CD4-positive, alpha-beta T cell treated with Interleukin-1 beta for 1 hour (primary cell): ENCODE measurements at regions not wholly inside any gene's neighbourhood (a gene's known extent, or its start where the extent isn't known, plus 50 kb on each side); places are given as distances from the start of the nearest gene placed in this dataset.
"Not testable (repeated sequence)": the region's sequence is repeated elsewhere in the genome, so short reads cannot be mapped to it uniquely, and the experiment has no call there.

Source experiments
- DNase-seq, 2 donors: peaks; one replicate each; pipeline ENCODE4 v3.0.0-alpha.2; 2020 to 2022

DNA sequence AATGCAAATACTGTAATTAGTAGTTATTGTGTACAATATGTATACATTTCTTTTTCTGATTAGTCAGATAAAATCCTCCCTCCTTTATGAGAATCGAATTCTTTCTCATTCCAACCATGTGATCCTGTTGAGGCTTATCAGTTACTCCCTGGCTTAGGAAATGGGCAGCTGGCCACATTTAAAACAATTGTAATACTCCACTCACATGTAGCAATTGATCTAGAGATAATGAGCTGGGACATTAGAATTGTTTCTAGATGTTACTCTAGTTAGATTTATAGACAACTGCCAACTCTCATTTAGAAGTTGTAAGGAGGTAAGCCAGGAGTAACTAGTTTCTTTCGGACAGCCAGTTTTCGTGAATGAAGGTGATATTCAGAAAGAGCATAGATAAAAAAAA, 859.3 kb upstream of the AADAT start:
- DNase-seq = no peak

GRCh38 chr4:170940043-170940724, 850.4 kb upstream of the AADAT start:
- DNase-seq = no peak

DNA sequence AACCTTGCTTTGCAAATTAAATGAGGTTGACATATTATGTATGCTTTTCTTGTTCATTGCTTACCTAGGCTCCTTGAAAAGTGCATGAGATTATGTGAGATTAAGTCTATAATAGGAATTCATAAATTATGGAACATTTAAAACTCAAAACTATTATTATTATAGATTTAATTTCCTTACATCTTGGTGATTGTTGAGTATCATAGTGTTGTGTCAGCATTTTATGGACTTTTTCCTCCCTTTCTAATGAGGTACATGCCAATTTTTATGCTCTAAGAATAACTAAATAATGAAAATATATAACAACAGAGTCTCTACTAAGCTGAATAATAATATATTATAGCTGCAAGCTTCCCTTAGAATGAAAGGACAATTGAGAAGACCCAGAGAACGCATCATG, 848.8 kb upstream of the AADAT start:
- no peak for DNase-seq

DNA sequence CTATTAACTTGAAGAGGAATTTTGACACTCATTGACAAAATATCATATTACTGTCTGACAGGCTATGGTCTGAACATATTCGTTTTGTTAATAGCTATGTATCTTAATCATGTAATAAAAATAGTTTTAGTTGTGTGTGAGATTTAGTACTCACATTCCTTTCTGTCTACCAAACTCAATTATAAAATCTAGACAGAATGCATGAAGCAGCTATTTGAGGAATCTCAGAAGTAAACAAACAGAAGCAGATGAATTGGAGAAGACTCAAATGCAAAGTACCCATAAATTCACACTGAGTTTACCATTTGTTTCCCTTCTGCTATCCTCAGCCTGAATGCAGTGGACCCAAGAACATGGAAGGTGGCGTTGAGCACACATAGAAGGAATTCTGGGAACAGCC, 841.6 kb upstream of the AADAT start:
- DNase-seq = no peak

GRCh38 chr4:170888660-170889059, 798.9 kb upstream of the AADAT start:
- DNase-seq = no peak

DNA sequence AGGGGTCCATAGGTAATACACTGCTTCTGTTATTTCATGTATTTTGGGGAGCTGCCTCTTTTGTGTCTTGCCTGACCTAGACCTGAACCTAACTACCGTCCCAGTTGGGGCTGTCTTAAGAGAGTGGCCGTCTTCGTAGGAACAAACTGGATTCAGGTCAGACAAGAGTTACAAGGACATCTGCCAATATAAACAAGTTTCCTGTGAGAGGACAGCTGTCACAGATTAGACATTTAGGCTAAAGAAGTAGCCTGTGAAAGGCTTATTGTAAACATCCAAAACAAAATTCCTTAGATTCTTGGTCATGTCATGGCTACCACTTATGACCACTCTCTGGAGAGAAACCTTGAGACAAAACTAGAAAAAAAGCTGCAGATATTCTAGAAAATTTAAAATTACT, 797.6 kb upstream of the AADAT start:
- DNase-seq = no peak

DNA sequence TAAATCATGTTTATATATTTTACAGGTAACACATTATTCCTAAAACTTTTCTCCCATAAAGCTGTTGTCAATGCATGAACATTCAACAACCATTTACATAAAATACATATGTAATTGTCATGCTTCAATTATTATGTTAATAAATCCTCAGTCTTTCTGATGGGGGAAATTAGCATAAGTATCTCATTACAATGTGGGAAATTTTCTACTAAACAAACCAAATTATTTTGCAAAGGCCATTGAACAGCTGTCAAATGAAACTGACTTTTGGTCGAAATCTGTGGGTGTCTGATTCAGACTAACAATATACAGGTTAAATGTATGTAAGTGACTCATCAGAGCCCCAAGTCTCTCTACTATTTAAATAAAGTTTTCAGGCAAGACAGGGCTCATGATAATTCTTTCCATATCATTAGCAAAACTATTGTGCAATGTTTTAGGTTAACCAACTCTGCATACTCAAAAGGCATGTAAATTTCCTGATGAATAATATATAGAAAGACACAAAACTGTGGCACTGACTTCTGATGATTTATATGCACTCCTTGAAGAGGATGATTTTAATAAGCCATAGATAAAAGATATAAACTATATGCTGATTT, 795.3 kb upstream of the AADAT start:
- DNase-seq = no peak

- not testable (repeated sequence) for DNase-seq
Measured at GRCh38 chr4:170881646-170882045, 791.9 kb upstream of the AADAT start.

- no peak for DNase-seq
Measured at GRCh38 chr4:170875868-170876267, 786.1 kb upstream of the AADAT start.

GRCh38 chr4:170872794-170873193, 783.0 kb upstream of the AADAT start:
- DNase-seq = no peak

DNA sequence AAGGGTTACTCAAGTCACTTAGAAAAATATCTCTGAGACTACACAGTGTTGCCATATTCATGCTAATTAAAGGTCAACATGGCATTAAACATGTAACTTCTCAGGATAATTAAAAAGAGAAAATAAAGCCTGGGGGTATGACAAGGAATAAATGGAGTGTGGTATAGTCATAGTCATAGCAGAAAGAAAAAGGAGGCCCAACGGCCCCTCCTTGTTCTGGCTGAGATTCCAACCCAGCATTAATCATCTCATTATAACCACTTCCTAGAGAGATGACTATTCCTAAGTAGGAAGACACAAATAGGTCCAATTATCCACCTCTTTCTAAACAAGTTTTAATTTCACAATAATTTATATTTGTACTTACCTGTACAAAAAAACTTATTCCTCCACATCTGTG, 778.4 kb upstream of the AADAT start:
- no peak for DNase-seq

DNA sequence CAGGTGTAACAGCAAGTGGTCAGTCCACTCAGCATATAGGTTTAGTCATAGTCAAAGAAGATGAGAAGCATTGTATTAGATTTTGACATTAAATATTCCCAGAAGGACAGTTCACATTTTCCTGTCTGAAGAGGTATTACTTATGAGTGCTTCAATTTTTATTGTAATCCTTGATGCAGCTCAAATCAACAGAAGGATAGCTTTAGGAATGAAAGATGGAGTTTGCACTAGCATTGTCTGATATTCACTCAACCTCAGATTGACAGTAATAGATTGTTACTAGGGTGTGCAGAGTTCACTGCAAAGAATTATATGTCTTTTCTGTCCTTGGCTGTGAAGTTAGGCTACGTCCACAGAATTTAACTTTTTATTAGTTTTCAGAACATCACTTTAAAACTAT, 764.3 kb upstream of the AADAT start:
- DNase-seq = no peak

DNA sequence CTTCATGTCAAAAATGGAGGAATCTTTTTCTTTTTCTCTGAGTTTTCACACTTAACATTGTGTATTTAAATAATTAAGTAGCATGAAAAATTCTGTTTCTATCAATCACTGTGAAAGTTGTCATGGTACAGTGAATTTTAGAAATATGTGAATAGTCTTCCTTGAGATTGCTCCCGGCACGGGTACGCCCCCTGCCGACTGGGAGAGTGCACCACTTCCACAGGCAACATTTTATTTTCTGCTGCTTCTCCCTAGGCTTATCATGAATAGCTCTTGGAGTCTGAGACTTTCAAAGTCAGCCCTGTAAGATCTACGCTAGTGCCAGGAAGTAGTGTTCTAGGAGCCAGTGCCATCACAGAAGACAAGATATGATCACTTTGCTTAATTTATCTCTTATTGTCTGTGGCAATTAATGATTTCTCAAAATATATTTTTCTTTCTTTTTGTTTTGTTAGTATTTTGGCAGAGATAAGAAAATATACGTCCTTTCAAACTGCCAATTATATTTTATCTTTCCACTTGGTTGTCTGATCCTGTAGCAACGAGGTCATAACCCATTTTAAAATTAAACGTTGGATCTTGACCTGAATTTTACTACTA, 763.8 kb upstream of the AADAT start:
- DNase-seq = no peak

GRCh38 chr4:170849969-170850368, 760.2 kb upstream of the AADAT start:
- DNase-seq = no peak

DNA sequence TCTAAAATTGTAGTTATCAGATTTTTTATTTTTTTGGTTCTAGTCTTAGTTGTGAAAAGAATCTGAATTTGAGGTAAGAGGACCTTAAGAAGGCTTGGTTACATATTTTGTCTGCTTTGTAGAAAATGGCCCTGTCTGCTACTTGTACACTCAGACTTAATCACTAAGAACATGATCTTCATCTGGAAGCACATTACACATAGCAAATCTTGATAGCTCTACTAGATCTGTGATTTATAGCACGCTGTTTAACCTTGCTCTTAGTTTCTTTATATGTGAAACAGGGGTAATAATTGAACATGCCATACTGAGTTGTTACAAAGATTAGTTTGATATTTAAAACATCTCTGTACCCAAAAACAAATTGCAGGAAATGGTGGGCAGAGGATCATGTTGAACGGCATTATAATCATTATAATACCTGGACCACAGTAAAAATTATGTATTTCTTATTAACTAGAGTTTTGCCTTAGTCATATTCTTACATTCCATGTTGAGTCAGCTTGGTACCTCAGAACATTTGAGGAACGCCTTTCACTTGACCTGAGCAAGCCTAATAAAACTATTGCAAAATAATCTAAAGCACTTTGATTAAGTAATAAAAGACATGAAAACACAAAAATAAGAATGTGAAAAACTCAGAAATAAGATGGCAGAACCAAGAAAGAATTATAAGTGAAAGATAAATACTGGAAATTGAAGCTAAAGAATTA, 738.0 kb upstream of the AADAT start:
- no peak for DNase-seq

DNA sequence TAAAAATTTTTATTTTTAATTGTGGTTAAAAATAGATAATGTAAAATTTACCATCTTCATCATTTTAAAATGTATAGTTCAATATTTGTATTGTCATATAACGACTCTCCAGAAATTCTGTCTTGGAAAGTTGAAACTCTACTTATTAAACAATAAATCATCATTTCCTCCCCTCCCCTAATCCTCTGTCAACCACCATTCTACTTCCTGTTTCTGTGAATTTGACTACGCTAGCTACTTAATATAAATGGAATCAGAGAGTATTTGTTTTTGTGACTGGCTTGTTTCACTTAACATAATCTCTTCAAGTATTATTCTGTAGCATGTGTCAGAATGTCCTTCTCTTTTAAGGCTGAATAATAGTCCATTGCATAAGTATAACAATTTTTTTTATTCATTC, 729.0 kb upstream of the AADAT start:
- DNase-seq = no peak

- DNase-seq = no peak
Measured at GRCh38 chr4:170805352-170805751, 715.6 kb upstream of the AADAT start.

DNA sequence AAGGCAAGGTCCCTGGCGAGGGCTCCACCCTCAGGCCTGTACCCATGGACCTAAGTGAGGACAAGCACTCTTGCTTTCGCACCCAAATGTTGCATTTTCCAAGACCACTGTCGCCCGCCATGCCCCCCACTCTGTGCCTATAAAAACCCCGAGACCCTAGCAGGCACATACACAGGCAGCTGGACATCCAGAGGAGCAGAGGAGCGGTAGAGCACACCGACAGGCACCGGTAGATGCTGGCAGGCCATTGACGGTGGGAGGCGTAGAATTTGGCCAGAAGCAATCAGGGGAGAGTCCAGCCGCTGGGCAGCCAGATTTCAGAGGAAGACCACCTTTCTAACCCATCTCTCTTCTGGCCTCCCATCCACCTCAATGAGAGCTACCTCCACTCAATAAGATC, 715.2 kb upstream of the AADAT start:
- no peak for DNase-seq

GRCh38 chr4:170803492-170803891, 713.7 kb upstream of the AADAT start:
- DNase-seq = no peak

DNA sequence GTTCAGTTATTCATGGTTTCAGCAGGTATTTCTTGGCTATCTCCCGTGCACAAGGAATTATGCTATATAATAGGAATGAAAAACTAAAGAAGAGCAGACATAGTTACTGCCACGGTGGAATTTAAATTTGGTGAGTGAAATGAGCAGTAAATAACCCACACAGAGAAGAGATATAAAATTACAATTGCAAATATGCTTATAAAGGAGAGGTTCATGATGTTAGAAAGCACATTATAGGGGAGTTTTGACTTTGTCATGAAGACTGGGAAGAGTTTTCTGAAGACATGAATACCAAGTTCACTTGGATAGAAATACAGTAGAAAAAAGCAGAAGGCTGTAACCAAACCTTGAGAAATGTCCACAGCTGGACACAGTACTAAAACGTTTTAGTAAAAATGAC, 712.0 kb upstream of the AADAT start:
- no peak for DNase-seq

DNA sequence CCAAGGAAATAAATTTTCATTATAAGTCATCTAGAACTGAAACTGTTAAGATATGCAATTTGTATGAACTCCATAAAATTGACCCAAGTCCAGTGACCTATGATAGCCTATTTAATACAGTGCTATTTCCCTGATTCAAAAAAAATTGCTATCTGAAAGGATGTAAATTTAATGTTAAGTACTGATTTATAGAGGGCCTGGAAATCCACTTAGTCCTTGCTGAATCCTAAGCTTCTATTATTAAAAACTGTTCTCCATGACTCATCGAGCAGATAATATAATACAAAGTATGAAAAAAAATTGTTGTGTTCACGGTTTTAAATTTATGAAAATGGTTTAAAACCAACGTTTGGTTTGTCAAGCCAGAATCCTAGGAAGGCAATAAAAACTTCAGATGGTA, 704.8 kb upstream of the AADAT start:
- no peak for DNase-seq

GRCh38 chr4:170788540-170789051, 698.8 kb upstream of the AADAT start:
- not testable (repeated sequence) for DNase-seq

GRCh38 chr4:170777663-170778062, 687.9 kb upstream of the AADAT start:
- DNase-seq = no peak

DNA sequence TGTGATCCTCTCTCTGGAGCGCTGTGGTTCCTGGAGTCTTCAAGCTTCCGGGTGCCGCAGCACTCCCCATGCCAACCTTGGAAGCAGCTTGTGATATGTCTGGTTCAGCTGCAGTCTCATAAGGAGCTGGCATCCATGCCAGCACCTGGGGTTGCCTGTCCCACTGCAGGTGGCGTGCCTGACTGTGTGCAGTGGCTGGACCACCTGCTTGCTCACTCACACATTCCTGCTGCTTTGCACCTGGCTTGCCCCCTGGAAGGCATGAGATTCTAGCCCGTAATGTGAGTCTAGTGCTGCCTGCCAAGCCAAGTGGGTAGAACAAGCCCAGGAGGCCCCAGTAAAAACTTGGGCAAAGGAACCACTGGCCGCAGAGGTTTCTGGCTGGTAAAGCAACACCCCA, 687.2 kb upstream of the AADAT start:
- DNase-seq = no peak
